Stimulated activated CD4-positive, alpha-beta T cell treated with anti-CD3 and anti-CD28 coated beads, TNF-alpha, amount 100 ng/mL, for 48 hours (primary cell): ENCODE measurements at regions not wholly inside any gene's neighbourhood (a gene's known extent, or its start where the extent isn't known, plus 50 kb on each side); places are given as distances from the start of the nearest gene placed in this dataset.

Experiments used
- DNase-seq, 3 donors: peaks; one replicate each; pipeline ENCODE4 v3.0.0-alpha.2; 2020; ENCODE audit warnings: low read depth in 3 of 3

- no peak for DNase-seq
These were observed 1600.8 kb downstream of the ARAP2 start for GRCh38 chr4:34643476-34643875.

GRCh38 chr4:34644579-34645115 lies 1599.7 kb downstream of the ARAP2 start:
- DNase-seq = no peak

GRCh38 chr4:34649716-34650115 lies 1594.6 kb downstream of the ARAP2 start:
- no peak for DNase-seq

- DNase-seq = no peak
These were observed 1580.3 kb downstream of the ARAP2 start for GRCh38 chr4:34664051-34664450.

- DNase-seq = no peak
These were observed 1567.9 kb downstream of the ARAP2 start for GRCh38 chr4:34676400-34676799.

- DNase-seq = no peak
These were observed 1565.9 kb downstream of the ARAP2 start for GRCh38 chr4:34678431-34678830.

GRCh38 chr4:34679228-34679627 lies 1565.1 kb downstream of the ARAP2 start:
- DNase-seq = no peak

GRCh38 chr4:34709564-34709963 lies 1534.8 kb downstream of the ARAP2 start:
- no peak for DNase-seq

- DNase-seq = no peak
These were observed 1525.6 kb downstream of the ARAP2 start for GRCh38 chr4:34718576-34719245.

GRCh38 chr4:34720571-34720970 lies 1523.7 kb downstream of the ARAP2 start:
- no peak for DNase-seq

GRCh38 chr4:34721835-34722234 lies 1522.5 kb downstream of the ARAP2 start:
- no peak for DNase-seq

GRCh38 chr4:34723605-34724004 lies 1520.7 kb downstream of the ARAP2 start:
- no peak for DNase-seq

- no peak for DNase-seq
These were observed 1519.8 kb downstream of the ARAP2 start for GRCh38 chr4:34724491-34724890.

- DNase-seq = no peak
These were observed 1513.2 kb downstream of the ARAP2 start for GRCh38 chr4:34731070-34731469.

- no peak for DNase-seq
These were observed 1512.0 kb downstream of the ARAP2 start for GRCh38 chr4:34732176-34732950.

- no peak for DNase-seq
These were observed 1511.0 kb downstream of the ARAP2 start for GRCh38 chr4:34733185-34733941.

GRCh38 chr4:34766935-34767334 lies 1477.4 kb downstream of the ARAP2 start:
- DNase-seq = no peak

GRCh38 chr4:34767407-34767806 lies 1476.9 kb downstream of the ARAP2 start:
- DNase-seq = no peak

GRCh38 chr4:34771632-34772031 lies 1472.7 kb downstream of the ARAP2 start:
- DNase-seq = no peak

GRCh38 chr4:34790131-34790530 lies 1454.2 kb downstream of the ARAP2 start:
- no peak for DNase-seq

- no peak for DNase-seq
These were observed 1453.1 kb downstream of the ARAP2 start for GRCh38 chr4:34791209-34791608.

GRCh38 chr4:34800953-34801352 lies 1443.4 kb downstream of the ARAP2 start:
- DNase-seq = no peak
